T-helper 1 cell (primary cell): ENCODE measurements at regions not wholly inside any gene's neighbourhood (a gene's known extent, or its start where the extent isn't known, plus 50 kb on each side); places are given as distances from the start of the nearest gene placed in this dataset.
A peak's percentile ranks its signal among the peaks of the same experiment; 100 is the strongest.
"Not testable (repeated sequence)": the region's sequence is repeated elsewhere in the genome, so short reads cannot be mapped to it uniquely, and the experiment has no call there.

Source experiments
- DNase-seq, 5 donors: peaks; one replicate each; pipeline ENCODE4 v3.0.0-alpha.2; 2012 to 2020

GRCh38 chr12:89225808-89226411 lies 126.4 kb downstream of the DUSP6 start:
- peak in 1 of 5 donors; percentile 73 for DNase-seq

- peak in 4 of 5 donors; percentile 38 to 92 (median 46) for DNase-seq
Measured at GRCh38 chr12:89225401-89225800, 126.9 kb downstream of the DUSP6 start.

- DNase-seq: peak in 1 of 5 donors; percentile 35
Measured at GRCh38 chr12:89222580-89222979, 129.7 kb downstream of the DUSP6 start.

- DNase-seq: no peak
Measured at GRCh38 chr12:89217472-89217871, 134.8 kb downstream of the DUSP6 start.

GRCh38 chr12:89216211-89216952 lies 135.9 kb downstream of the DUSP6 start:
- DNase-seq: no peak

GRCh38 chr12:89215196-89215595 lies 137.1 kb downstream of the DUSP6 start:
- no peak for DNase-seq

GRCh38 chr12:89213747-89214146 lies 138.6 kb downstream of the DUSP6 start:
- DNase-seq: no peak

GRCh38 chr12:89213139-89213538 lies 139.2 kb downstream of the DUSP6 start:
- DNase-seq: no peak

GRCh38 chr12:89212339-89212771 lies 139.9 kb downstream of the DUSP6 start:
- DNase-seq: peak in 1 of 5 donors; percentile 22

- DNase-seq: no peak
Measured at GRCh38 chr12:89211456-89211855, 140.8 kb downstream of the DUSP6 start.

- peak in 1 of 5 donors; percentile 15 for DNase-seq
Measured at GRCh38 chr12:89210277-89210676, 142.0 kb downstream of the DUSP6 start.

- DNase-seq: no peak
Measured at GRCh38 chr12:89208661-89209096, 143.6 kb downstream of the DUSP6 start.

GRCh38 chr12:89206390-89206789 lies 145.9 kb downstream of the DUSP6 start:
- DNase-seq: no peak

GRCh38 chr12:89205517-89205916 lies 146.8 kb downstream of the DUSP6 start:
- DNase-seq: no peak

- no peak for DNase-seq
Measured at GRCh38 chr12:89203144-89203543, 149.2 kb downstream of the DUSP6 start.

GRCh38 chr12:89200217-89200616 lies 152.1 kb downstream of the DUSP6 start:
- DNase-seq: no peak

- DNase-seq: no peak
Measured at GRCh38 chr12:89195470-89195869, 156.8 kb downstream of the DUSP6 start.

GRCh38 chr12:89194683-89195082 lies 157.6 kb downstream of the DUSP6 start:
- DNase-seq: no peak

- no peak for DNase-seq
Measured at GRCh38 chr12:89192429-89192828, 159.9 kb downstream of the DUSP6 start.

GRCh38 chr12:89191597-89191996 lies 160.7 kb downstream of the DUSP6 start:
- DNase-seq: not testable (repeated sequence)

GRCh38 chr12:89189448-89189847 lies 162.9 kb downstream of the DUSP6 start:
- no peak for DNase-seq

GRCh38 chr12:89187507-89187906 lies 164.8 kb downstream of the DUSP6 start:
- DNase-seq: no peak

- DNase-seq: no peak
Measured at GRCh38 chr12:89185889-89186288, 166.4 kb downstream of the DUSP6 start.

- DNase-seq: no peak
Measured at GRCh38 chr12:89185181-89185580, 167.1 kb downstream of the DUSP6 start.
